Activated CD8-positive, alpha-beta T cell treated with anti-CD3 and anti-CD28 coated beads, Interleukin-2, amount 10 ng/mL, durations not matched to agents 7 days and 5 days (primary cell): ENCODE measurements at regions not wholly inside any gene's neighbourhood (a gene's known extent, or its start where the extent isn't known, plus 50 kb on each side); places are given as distances from the start of the nearest gene placed in this dataset.

Experiments
- ATAC-seq: fragments of 150-1000 bp; cut with Tn5 transposase; one replicate; pipeline ENCODE4 v1.10.0; 2021; ENCODE audit warnings: moderate library complexity
- CTCF ChIA-PET: fragments of 350-600 bp; sonication (Branson Sonifier 250); formaldehyde crosslinking; loops from one replicate; lab custom pipeline; 2021; ENCODE audit warnings: antibody characterized with exemption; lab: Charles Lee
- POLR2A ChIA-PET: fragments of 350-600 bp; sonication (Branson Sonifier 250); formaldehyde crosslinking; loops from one replicate; lab custom pipeline; 2021; ENCODE audit warnings: antibody characterized with exemption; lab: Charles Lee
- DNase-seq: peaks from one replicate; pipeline ENCODE4 v3.0.0-alpha.2; 2020
- H3K27ac Mint-ChIP-seq: one replicate; pipeline ENCODE4 v1.8.0; 2021; ENCODE audit warnings: mild to moderate bottlenecking, mixed read lengths
- H3K27me3 Mint-ChIP-seq: one replicate; pipeline ENCODE4 v1.8.0; 2021; ENCODE audit warnings: low read depth, mixed read lengths
- H3K36me3 Mint-ChIP-seq: one replicate; pipeline ENCODE4 v1.8.0; 2021; ENCODE audit warnings: low read depth, mixed read lengths
- H3K4me1 Mint-ChIP-seq: one replicate; pipeline ENCODE4 v1.8.0; 2021; ENCODE audit warnings: low read depth, mixed read lengths
- H3K4me3 Mint-ChIP-seq: one replicate; pipeline ENCODE4 v1.8.0; 2021; ENCODE audit warnings: mild to moderate bottlenecking, mixed read lengths
- H3K9me3 Mint-ChIP-seq: one replicate; pipeline ENCODE4 v1.8.0; 2022; ENCODE audit warnings: mixed read lengths; ENCODE audit not compliant: insufficient read depth

DNA sequence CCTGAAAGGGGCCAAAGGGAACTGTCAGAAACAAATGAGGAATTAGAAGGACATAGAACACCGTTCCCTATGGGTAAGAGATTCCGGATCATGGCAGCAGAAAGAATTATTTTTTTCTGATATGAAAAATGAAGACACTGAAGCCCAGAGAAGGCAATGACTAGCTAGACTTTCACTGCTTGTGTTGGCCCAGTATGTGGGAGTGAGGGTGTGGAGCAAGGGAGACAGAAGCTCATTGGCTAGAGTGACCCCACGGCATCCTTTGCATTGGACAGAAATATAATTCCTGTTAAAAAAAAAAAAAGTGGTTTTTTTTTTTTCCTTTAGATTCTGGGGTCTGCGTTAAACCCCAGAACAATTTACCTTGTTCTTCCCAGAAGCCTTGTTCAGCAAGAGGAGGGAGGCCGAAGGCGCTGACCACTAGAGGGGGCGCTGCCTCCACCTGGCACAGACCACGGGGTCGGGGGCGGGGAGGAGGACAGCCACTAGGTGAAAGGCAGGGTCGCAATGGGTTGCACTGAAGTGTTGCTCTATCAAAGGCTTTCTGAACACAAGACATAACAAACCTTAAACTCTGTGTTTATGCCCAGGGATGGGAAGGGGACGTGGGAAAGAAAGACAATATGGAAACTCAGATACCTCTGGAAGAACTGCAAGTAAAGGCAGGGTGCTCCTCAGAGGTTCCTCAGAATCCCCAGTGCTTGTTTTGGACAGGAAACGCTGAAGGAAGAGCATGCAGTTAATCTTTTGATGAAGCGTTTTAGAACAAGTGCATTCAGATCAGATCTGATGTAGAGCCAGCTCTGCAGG, 156.8 kb downstream of the KCNA5 start:
- Mint-ChIP-seq H3K27me3 (peaks cover 2% of the 10 kb centered on the region), H3K4me3 (no peak overlapping the region), H3K27ac (no peak overlapping the region), H3K9me3 (no peaks in the 10 kb centered on the region), H3K36me3 (no peaks in the 10 kb centered on the region), H3K4me1 (no peaks in the 10 kb centered on the region)
- no peak for ATAC-seq
- POLR2A ChIA-PET: no interaction called here
- CTCF ChIA-PET: no interaction called here
- peak; percentile 42 for DNase-seq

DNA sequence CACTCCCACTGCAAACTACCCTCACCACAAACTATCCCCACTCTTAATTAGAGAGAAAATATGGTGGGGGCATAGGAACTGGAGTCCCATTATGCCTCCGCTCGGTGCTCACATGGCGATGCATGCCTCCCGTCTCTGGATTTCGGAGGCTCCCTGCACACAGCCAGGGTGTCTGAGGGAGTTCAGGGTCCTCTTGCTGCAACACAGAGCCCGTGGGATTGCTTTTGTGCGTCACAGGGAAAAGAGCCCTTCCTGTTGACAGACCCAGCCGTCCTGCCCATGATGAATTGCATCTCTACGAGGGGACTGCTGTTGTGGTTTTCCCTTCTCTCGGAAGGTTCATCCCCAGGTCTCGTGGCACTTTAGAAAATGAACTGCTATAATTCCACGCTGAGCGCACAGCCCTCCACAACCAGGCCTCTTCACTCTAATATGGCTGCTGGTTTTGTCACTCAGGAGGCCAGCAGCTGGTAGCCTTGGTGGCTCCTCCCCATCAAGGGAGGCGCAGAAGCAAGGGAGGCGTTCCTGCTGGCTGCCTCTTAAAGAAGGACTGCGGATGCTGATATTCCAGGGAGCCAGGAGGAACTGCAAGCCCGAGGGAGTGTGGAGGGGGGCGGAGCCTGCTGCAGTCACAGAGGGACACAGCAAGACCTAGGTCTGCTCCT, 158.0 kb downstream of the KCNA5 start:
- H3K36me3 Mint-ChIP-seq: no peaks in the 10 kb centered on the region
- POLR2A ChIA-PET: no interaction called here
- no peaks in the 10 kb centered on the region for H3K4me1 Mint-ChIP-seq
- DNase-seq: no peak
- CTCF ChIA-PET: no interaction called here
- no peak overlapping the region for H3K4me3 Mint-ChIP-seq
- no peak overlapping the region for H3K27ac Mint-ChIP-seq
- no peak for ATAC-seq
- H3K27me3 Mint-ChIP-seq: peaks cover 2% of the 10 kb centered on the region
- H3K9me3 Mint-ChIP-seq: no peaks in the 10 kb centered on the region

DNA sequence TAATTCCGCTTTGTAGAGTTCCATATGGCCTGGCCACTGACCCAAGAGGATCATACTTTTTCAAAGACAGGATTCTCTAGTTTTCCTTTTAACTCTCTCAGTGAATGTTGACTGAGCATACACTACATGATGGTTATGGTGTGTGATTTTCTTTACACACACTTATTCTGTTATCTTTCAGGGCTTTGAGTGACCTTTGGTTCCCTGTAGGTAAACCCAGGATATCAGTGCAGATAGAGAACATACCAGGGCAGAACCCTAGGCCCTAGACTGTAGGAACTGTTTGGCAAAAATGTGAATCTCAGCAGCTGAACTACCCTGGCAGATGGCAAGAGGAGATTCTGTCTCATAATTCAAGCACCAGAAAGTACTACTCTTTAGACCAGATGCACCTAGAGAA, 159.6 kb downstream of the KCNA5 start:
- Mint-ChIP-seq H3K27me3 (peaks cover 2% of the 10 kb centered on the region), H3K27ac (no peak overlapping the region), H3K4me3 (no peak overlapping the region), H3K4me1 (no peaks in the 10 kb centered on the region), H3K9me3 (no peaks in the 10 kb centered on the region), H3K36me3 (no peaks in the 10 kb centered on the region)
- no peak for DNase-seq
- POLR2A ChIA-PET: interaction anchor here (0.7 kb wide), 1 partner anchor 99 kb away, joined by 3 read pairs; no protein-coding TSS in a partner anchor
- ATAC-seq: no peak
- CTCF ChIA-PET: no interaction called here

DNA sequence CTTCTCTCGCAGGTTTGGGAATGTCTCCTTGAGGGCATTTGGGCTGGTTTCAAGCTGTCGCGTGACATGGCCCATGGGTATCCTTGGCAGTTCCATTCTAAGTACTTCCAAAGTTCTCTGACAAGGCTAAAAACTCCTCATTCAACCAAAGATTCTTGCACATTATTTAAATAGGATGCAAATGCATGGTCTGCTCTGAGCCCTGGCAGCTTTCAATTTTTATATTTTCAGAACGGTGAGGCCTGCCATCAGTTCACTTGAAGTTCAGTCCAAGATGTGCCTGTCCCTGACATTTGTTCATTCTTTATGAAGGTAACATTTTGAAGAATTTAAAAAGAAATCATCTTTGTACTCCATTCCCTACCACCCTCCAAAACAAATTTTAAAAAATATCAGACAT, 160.0 kb downstream of the KCNA5 start:
- no peaks in the 10 kb centered on the region for H3K27me3 Mint-ChIP-seq
- H3K4me1 Mint-ChIP-seq: no peaks in the 10 kb centered on the region
- no peaks in the 10 kb centered on the region for H3K9me3 Mint-ChIP-seq
- POLR2A ChIA-PET: interaction anchor here (0.7 kb wide), 1 partner anchor 99 kb away, joined by 3 read pairs; no protein-coding TSS in a partner anchor
- no peaks in the 10 kb centered on the region for H3K36me3 Mint-ChIP-seq
- no peak overlapping the region for H3K4me3 Mint-ChIP-seq
- no peak overlapping the region for H3K27ac Mint-ChIP-seq
- CTCF ChIA-PET: no interaction called here
- no peak for ATAC-seq
- no peak for DNase-seq

DNA sequence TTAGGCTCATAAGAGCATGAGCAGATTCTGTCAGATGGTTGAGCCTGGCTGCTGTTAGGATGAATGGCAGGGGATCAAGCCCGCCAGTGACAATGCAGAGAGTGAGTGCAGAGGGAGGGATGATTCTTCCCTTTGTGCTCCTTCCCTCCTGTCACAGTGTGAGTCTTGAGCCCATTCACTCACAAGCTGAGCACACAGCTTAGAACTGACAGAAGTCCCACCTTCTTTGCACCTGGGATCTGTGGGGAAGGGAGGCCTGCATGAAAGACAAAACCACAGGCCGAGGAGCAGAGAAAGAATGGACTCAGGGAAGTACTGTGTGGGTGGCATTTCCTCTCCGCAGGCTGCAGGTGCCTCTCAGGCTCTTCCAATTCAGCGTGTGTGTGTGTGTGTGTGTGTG, 160.6 kb downstream of the KCNA5 start:
- Mint-ChIP-seq H3K36me3 (no peaks in the 10 kb centered on the region), H3K9me3 (no peaks in the 10 kb centered on the region), H3K4me3 (no peak overlapping the region), H3K27ac (no peak overlapping the region), H3K27me3 (no peaks in the 10 kb centered on the region), H3K4me1 (no peaks in the 10 kb centered on the region)
- ATAC-seq: no peak
- POLR2A ChIA-PET: no interaction called here
- CTCF ChIA-PET: no interaction called here
- no peak for DNase-seq

DNA sequence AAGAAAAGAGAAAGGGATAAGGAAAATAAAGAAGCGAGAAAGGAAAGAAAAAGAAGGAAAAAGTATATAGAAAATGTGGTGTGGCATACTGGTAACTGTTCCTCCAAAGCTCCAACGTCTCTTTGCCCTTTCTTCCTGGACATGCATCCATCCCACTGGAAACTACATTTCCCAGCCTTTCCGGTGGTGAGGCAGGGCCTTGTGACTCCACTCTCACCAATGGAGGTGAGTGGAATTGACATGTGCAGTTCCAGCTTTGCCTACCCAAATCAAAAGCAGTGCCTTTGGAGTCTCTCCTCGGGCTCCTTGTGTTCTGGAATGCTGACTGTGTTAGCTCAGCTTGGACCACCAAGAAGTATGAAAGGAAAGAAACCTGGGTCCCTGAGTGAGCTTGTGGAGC, 161.2 kb downstream of the KCNA5 start:
- POLR2A ChIA-PET: no interaction called here
- no peak overlapping the region for H3K4me3 Mint-ChIP-seq
- CTCF ChIA-PET: no interaction called here
- H3K27ac Mint-ChIP-seq: no peak overlapping the region
- DNase-seq (no peak), ATAC-seq (no peak)
- H3K27me3 Mint-ChIP-seq: no peaks in the 10 kb centered on the region
- no peaks in the 10 kb centered on the region for H3K36me3 Mint-ChIP-seq
- H3K4me1 Mint-ChIP-seq: no peaks in the 10 kb centered on the region
- no peaks in the 10 kb centered on the region for H3K9me3 Mint-ChIP-seq

DNA sequence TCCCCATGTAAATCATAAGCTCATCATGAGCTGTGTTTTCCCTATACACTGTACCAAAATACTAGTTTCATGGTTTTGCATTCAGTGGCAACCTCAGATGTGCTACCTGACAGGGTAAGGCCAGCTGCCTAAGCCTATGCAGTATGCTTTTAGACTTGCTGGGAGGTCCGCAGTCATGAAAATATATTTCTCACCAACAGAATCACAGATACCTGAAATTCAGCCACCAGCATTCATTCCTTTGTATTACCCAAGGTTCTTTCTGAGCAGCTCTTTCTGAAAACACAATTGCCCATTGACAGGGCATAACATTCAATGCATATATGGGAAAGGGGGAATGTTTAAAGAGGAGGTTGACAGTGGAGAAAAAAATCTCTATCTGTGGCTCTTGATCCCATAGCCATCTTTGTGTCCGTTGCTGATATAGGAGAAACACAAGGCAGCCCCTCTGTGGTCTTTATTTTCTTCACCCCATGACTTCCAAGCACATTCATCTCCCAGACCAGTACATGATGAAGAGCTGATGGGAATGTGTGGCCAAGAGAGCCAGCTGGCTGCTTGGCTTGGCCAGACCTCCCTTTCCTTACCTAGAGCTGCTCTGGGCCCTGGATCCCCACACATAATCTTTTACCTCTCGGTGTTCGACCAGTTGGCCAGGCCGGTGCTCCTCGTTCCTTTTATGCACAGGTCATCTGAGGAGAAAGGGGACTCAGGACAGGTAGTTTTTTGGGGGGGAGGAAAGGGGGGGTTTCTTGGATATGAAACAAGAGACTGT, 162.9 kb downstream of the KCNA5 start:
- no peaks in the 10 kb centered on the region for H3K9me3 Mint-ChIP-seq
- H3K27me3 Mint-ChIP-seq: no peaks in the 10 kb centered on the region
- DNase-seq (no peak), ATAC-seq (no peak)
- no peaks in the 10 kb centered on the region for H3K4me1 Mint-ChIP-seq
- POLR2A ChIA-PET: no interaction called here
- CTCF ChIA-PET: no interaction called here
- H3K36me3 Mint-ChIP-seq: no peaks in the 10 kb centered on the region
- no peak overlapping the region for H3K27ac Mint-ChIP-seq
- no peak overlapping the region for H3K4me3 Mint-ChIP-seq

DNA sequence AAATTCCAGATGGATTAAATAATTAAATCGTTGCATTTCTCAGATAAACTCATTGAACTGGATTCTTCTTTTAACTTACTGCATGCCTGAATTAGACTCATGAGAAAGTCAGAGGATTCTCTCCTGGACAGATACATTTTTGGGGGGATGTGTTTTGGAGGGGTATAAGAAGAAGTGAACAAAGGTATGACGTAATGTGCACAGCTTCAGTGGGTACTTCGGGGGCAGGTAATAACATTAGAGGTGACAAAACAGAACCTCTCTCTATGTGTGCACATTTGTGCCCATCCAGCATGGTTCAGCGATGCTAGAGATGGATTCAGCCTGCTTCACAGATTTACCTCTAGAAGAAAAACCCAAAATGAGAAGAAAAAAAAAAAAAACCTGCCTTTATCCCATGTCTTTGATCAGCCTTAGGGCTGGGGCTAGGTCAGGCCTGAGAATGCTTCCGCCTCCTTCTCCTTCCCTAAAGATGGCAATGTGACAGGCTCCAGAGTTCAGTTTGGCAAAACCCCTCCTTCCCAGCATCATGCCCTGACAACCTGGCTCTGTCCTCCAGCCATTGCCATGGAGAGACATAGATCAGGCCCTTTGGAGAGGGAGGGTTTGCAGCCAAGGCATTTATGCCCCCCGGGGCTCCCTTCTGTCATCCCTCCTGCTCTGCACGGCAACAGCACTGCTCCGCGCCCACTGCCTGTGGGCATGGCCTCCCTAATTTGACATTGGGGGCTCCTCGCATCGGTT, 166.7 kb downstream of the KCNA5 start:
- Mint-ChIP-seq H3K27me3 (no peaks in the 10 kb centered on the region), H3K4me3 (no peak overlapping the region), H3K27ac (no peak overlapping the region), H3K4me1 (no peaks in the 10 kb centered on the region), H3K9me3 (no peaks in the 10 kb centered on the region), H3K36me3 (no peaks in the 10 kb centered on the region)
- POLR2A ChIA-PET: no interaction called here
- CTCF ChIA-PET: no interaction called here
- DNase-seq (no peak), ATAC-seq (no peak)

DNA sequence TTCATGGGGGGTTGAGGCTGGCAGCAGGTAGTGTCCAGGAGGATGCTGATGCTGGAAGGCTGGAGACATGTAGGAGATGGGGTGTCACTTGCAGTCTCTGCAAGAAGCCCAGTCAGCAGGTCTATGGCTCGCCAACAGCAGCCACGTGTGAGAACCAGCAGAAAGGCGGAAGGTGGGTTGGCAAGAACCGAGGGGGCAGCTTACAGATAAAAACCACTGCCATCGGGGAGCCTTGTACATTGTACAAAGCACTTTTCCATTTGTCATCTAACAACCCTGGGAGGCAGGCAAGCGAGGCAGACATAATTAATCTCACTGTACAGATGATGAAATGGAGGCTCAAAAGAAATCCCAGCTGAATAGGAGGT, 167.2 kb downstream of the KCNA5 start:
- no peaks in the 10 kb centered on the region for H3K9me3 Mint-ChIP-seq
- ATAC-seq: no peak
- no peaks in the 10 kb centered on the region for H3K27me3 Mint-ChIP-seq
- CTCF ChIA-PET: no interaction called here
- H3K27ac Mint-ChIP-seq: no peak overlapping the region
- DNase-seq: no peak
- no peaks in the 10 kb centered on the region for H3K36me3 Mint-ChIP-seq
- H3K4me1 Mint-ChIP-seq: no peaks in the 10 kb centered on the region
- no peak overlapping the region for H3K4me3 Mint-ChIP-seq
- POLR2A ChIA-PET: no interaction called here

DNA sequence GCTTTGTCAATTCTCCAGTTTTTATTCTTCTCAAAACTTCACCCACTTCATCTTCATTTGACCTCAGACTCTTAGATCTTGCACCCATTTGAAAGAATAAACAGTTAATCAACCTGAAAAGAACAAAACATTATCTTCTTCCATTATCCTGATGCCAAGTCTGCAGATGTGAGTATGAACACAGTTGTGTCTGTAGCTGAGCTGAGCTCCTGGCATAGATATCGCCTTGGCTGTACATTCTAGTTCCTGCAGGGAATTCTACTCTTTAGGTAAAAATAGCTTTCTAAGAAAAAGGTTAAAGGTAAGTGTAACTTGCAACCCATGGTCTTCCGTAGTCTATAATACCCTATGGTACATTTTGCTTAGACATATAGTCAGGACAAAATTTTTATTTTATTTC, 169.7 kb downstream of the KCNA5 start:
- DNase-seq (no peak), ATAC-seq (no peak)
- no peaks in the 10 kb centered on the region for H3K36me3 Mint-ChIP-seq
- H3K27me3 Mint-ChIP-seq: no peaks in the 10 kb centered on the region
- H3K9me3 Mint-ChIP-seq: no peaks in the 10 kb centered on the region
- POLR2A ChIA-PET: no interaction called here
- CTCF ChIA-PET: no interaction called here
- no peaks in the 10 kb centered on the region for H3K4me1 Mint-ChIP-seq
- H3K27ac Mint-ChIP-seq: no peak overlapping the region
- no peak overlapping the region for H3K4me3 Mint-ChIP-seq

DNA sequence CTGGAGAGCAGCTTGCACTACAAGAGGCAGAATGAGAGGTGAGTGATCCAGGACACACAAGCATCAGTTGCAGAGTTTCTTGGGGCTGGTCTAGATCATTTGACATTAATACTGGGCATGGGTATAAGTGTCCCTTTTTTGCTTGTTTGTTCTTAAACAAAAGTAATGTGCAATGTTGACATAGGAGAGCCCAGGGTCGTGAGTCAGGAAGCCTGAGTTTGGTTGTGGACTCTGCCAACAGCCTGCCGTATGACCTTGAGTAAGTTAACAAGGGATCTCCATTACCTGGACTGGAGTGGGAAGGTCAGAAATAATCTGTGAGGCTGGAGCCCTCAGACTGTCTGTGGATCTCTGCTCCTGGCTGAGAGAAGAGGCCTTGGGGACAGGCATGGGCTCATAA, 170.3 kb downstream of the KCNA5 start:
- H3K36me3 Mint-ChIP-seq: no peaks in the 10 kb centered on the region
- POLR2A ChIA-PET: no interaction called here
- no peaks in the 10 kb centered on the region for H3K4me1 Mint-ChIP-seq
- no peak overlapping the region for H3K4me3 Mint-ChIP-seq
- H3K9me3 Mint-ChIP-seq: no peaks in the 10 kb centered on the region
- DNase-seq (no peak), ATAC-seq (no peak)
- H3K27me3 Mint-ChIP-seq: no peaks in the 10 kb centered on the region
- CTCF ChIA-PET: no interaction called here
- no peak overlapping the region for H3K27ac Mint-ChIP-seq
